ENCODE measurements at regions not wholly inside any gene's neighbourhood (a gene's known extent, or its start where the extent isn't known, plus 50 kb on each side); places are given as distances from the start of the nearest gene placed in this dataset.

- no peaks in the 10 kb centered on the region for H3K9me3 Mint-ChIP-seq
- H3K27me3 Mint-ChIP-seq (ENCODE audit: insufficient read depth, low read depth): no peaks in the 10 kb centered on the region
- Histone ChIP-seq H3F3A (ENCODE audit: low read depth) (no peaks in the 10 kb centered on the region), H3K79me2 (ENCODE audit: low read depth) (no peaks in the 10 kb centered on the region), H3K4me1 (no peaks in the 10 kb centered on the region), H3K36me3 (no peaks in the 10 kb centered on the region), H3K27me3 (no peaks in the 10 kb centered on the region), H3K27ac (no peak overlapping the region), H4K20me1 (ENCODE audit: low read depth) (no peaks in the 10 kb centered on the region), H3K4me3 (no peak overlapping the region), H3K9ac (no peak overlapping the region), H3K9me3 (ENCODE audit: low read depth) (no peaks in the 10 kb centered on the region), H3K4me2 (no peak overlapping the region), H2AFZ (replicated peaks) (no peak overlapping the region)
- H3K4me3 Mint-ChIP-seq: no peak overlapping the region
- H3K36me3 Mint-ChIP-seq: no peaks in the 10 kb centered on the region
- TF ChIP-seq EZH2phosphoT487 (IDR thresholded peaks at IDR 0.05) (no peak), CTCF (IDR thresholded peaks at IDR 0.05) (no peak), EZH2 (IDR thresholded peaks at IDR 0.05) (no peak)
- peaks cover 2% of the 10 kb centered on the region for H3K4me1 Mint-ChIP-seq
- DNase-seq (ENCODE audit: low spot score): no peak
- no peak overlapping the region for H3K27ac Mint-ChIP-seq
These were observed 866.7 kb upstream of the GJE1 start for GRCh38 chr6:141265756-141266623.

- Histone ChIP-seq H3K27me3 (no peaks in the 10 kb centered on the region), H3K4me3 (no peak overlapping the region), H3K4me1 (no peaks in the 10 kb centered on the region), H3K4me2 (no peak overlapping the region), H3K9ac (no peak overlapping the region), H2AFZ (replicated peaks) (peak overlapping the region; percentile 18), H3K27ac (no peak overlapping the region), H3K9me3 (ENCODE audit: low read depth) (no peaks in the 10 kb centered on the region), H3K79me2 (ENCODE audit: low read depth) (no peaks in the 10 kb centered on the region), H4K20me1 (ENCODE audit: low read depth) (no peaks in the 10 kb centered on the region), H3F3A (ENCODE audit: low read depth) (no peaks in the 10 kb centered on the region), H3K36me3 (no peaks in the 10 kb centered on the region)
- peaks cover 2% of the 10 kb centered on the region for H3K4me1 Mint-ChIP-seq
- no peak for TF ChIP-seq EZH2 (IDR thresholded peaks at IDR 0.05)
- no peak for TF ChIP-seq CTCF (IDR thresholded peaks at IDR 0.05)
- no peak for TF ChIP-seq EZH2phosphoT487 (IDR thresholded peaks at IDR 0.05)
- DNase-seq (ENCODE audit: low spot score): no peak
- no peak overlapping the region for H3K4me3 Mint-ChIP-seq
- no peak overlapping the region for H3K27ac Mint-ChIP-seq
- no peaks in the 10 kb centered on the region for H3K9me3 Mint-ChIP-seq
- no peaks in the 10 kb centered on the region for H3K36me3 Mint-ChIP-seq
- no peaks in the 10 kb centered on the region for H3K27me3 Mint-ChIP-seq (ENCODE audit: insufficient read depth, low read depth)
These were observed 868.6 kb upstream of the GJE1 start for GRCh38 chr6:141264101-141264500.

GRCh38 chr6:141261672-141262060, 871.1 kb upstream of the GJE1 start:
- Mint-ChIP-seq H3K9me3 (no peaks in the 10 kb centered on the region), H3K4me3 (no peak overlapping the region), H3K4me1 (peaks cover 2% of the 10 kb centered on the region), H3K36me3 (no peaks in the 10 kb centered on the region), H3K27ac (no peak overlapping the region), H3K27me3 (ENCODE audit: insufficient read depth, low read depth) (no peaks in the 10 kb centered on the region)
- Histone ChIP-seq H3K4me2 (no peak overlapping the region), H3K9ac (no peak overlapping the region), H3F3A (ENCODE audit: low read depth) (no peaks in the 10 kb centered on the region), H2AFZ (replicated peaks) (peak overlapping the region; percentile 59), H3K27ac (no peak overlapping the region), H3K79me2 (ENCODE audit: low read depth) (no peaks in the 10 kb centered on the region), H3K27me3 (no peaks in the 10 kb centered on the region), H3K9me3 (ENCODE audit: low read depth) (no peaks in the 10 kb centered on the region), H3K4me1 (no peaks in the 10 kb centered on the region), H3K4me3 (no peak overlapping the region), H3K36me3 (no peaks in the 10 kb centered on the region), H4K20me1 (ENCODE audit: low read depth) (no peaks in the 10 kb centered on the region)
- DNase-seq (ENCODE audit: low spot score): no peak
- no peak for TF ChIP-seq EZH2 (IDR thresholded peaks at IDR 0.05)
- TF ChIP-seq EZH2phosphoT487 (IDR thresholded peaks at IDR 0.05): no peak
- TF ChIP-seq CTCF (IDR thresholded peaks at IDR 0.05): no peak
